GM04504 (cell line): ENCODE measurements at regions not wholly inside any gene's neighbourhood (a gene's known extent, or its start where the extent isn't known, plus 50 kb on each side); places are given as distances from the start of the nearest gene placed in this dataset.
A peak's percentile ranks its signal among the peaks of the same experiment; 100 is the strongest.

Experiments used
- DNase-seq: peaks from one replicate; pipeline ENCODE4 v3.0.0-alpha.2; 2012; ENCODE audit warnings: low read depth

GRCh38 chr11:122523846-122524805 lies 131.4 kb upstream of the UBASH3B start:
- peak; percentile 49 for DNase-seq

- DNase-seq, result no peak
Observed at GRCh38 chr11:122521626-122522025, 133.9 kb upstream of the UBASH3B start.

DNA sequence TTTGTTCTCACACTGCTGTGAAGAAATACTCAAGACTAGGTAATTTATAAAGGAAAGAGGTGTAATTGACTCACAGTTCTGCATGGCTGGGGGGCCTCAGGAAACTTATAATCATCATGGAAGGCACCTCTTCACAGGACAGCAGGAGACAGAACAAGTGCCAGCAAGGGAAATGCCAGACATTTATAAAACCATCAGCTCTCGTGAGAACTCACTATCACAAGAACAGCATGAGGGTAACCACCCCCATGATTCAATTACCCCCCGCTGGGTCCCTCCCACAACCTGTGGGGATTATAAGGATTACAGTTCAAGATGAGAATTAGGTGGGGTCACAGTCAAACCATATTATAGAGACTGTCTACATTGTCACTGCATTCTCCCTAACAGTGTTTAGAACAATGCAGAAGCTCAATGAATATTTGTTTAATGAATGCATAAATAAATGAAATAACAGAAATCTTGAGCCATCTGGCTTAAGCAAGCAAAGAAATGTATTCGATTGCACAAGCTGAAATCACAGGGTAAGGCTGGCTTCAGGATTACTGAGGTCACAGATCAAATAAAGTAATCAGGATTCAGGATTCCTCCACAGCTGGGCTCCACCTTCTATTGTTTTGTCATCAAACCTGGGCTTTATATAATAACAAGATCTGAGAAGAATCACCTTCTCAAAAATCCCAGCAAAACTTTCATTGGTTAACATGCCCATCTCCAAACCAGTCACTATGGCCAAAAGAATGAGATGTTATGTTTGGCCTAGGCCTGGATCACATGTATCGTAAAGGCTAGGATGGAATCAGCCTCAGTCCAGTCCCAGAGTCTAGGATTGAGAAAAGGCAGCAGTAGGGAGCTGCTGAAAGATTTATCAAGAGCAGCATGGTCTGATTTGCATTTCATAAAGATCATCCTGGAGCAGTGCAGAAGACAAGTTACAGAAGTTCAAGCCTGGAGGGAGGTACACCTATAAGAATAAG lies 137.8 kb upstream of the UBASH3B start:
- no peak for DNase-seq

- DNase-seq, result no peak
Observed at GRCh38 chr11:122516686-122517085, 138.8 kb upstream of the UBASH3B start.

- no peak for DNase-seq
Observed at GRCh38 chr11:122513997-122514396, 141.5 kb upstream of the UBASH3B start.

DNA sequence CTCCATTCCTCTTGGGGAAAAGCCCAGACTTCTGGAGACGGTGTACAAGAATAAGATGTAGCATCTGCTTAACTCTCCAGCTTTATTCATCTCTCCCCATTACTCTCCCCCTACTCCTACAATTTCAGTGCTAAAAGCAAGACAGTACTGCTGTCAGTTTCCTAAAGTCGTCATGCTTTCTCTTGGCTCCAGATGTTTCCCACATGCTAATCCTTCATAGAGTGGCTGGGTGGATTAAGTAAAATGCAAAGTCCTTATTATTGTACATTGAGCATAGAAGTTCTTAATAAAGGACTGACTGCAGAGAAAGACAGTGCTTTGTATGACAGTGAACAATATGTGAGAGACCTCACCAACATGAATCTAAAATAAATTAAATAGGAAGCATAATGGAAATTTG lies 142.2 kb upstream of the UBASH3B start:
- no peak for DNase-seq

DNA sequence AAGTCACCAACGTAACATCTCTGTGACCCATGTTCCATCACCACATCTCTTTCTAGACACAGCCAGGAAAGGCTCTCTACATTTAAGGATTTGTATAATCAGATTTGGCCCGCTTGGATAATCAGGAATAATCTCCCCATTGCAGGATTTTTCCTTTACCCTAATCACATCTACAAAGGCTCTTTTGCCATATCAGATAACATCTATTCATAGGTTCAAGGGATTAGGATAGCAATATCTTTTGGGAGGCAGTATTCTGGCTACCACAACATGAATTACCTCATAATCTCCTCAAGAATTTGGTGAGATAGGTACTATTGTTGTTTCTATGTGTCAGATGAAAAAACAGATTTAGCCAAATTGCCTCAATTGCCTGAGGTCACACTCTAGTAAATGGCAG lies 142.8 kb upstream of the UBASH3B start:
- no peak for DNase-seq

- no peak for DNase-seq
Observed at GRCh38 chr11:122509899-122510298, 145.6 kb upstream of the UBASH3B start.

DNA sequence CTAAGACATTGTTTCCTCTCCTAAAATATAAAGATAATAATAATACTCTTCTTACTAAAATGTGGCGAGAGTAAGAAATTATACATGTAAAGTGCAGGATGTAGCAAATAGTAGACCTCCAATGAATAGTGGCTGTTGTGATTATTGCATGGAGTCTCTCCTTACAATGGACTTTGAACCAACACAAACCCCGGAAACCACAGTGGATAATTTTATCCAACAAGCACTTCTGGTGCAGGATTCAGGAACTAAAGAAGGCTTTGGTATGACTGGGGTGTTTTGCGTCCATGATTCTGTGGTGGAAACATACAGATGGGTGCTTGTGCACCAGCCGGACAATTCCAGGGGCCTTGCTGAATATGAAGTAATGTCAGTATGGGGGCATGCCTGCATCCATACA lies 146.4 kb upstream of the UBASH3B start:
- DNase-seq, result no peak

DNA sequence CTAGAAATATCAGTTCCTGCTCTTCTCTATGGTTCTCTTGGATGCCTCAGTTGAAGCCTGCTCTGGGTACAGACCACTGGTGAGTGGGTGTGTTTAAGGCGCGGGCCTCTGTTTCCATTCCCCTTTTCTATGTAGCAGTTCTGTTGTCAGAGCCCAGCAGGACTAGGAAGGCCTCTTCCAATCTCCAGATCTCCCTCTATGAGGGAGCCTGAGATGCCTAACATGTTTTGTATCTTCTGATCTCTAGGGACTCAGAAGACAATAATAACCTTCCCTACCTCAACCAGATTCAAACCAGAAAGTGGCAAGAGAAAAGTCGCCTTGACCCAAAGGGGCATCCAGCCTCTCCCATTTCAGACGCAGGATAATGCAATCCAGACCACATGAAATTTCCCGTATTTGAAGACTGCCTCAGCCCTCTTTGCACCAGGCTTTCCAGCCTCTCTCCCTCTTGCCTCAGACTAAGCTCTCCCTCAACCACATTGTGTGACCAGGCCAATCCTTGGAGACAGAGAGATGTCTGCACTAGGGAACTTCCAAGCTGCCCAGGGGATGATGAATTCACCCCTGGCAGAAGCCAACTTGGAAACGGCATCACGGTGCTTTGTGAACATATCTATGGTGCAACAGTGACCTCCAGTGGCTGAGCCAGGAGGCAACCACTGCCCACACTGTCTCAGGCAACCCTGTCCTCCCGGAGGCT lies 150.1 kb upstream of the UBASH3B start:
- peak; percentile 94 for DNase-seq

- no peak for DNase-seq
Observed at GRCh38 chr11:122494221-122494620, 161.3 kb upstream of the UBASH3B start.

DNA sequence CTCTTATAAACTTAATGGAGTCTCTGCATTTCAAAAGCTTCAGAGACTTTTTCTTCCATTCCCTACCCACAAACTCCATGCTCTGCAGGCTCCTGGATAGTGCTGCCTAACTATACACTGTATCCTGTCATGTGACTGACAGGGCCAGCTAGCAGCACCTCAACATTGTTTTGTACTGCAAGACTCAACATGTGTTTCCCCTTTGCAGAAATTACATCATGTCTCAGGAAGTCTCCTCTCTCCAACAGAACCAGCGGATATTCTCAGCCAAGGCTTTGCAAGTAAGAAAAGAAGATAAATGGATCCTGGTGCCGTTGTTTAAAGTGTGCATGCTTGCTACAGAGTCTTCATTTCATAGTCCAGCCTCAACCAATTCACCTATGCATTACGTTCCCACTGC lies 164.0 kb upstream of the UBASH3B start:
- peak; percentile 41 for DNase-seq

DNA sequence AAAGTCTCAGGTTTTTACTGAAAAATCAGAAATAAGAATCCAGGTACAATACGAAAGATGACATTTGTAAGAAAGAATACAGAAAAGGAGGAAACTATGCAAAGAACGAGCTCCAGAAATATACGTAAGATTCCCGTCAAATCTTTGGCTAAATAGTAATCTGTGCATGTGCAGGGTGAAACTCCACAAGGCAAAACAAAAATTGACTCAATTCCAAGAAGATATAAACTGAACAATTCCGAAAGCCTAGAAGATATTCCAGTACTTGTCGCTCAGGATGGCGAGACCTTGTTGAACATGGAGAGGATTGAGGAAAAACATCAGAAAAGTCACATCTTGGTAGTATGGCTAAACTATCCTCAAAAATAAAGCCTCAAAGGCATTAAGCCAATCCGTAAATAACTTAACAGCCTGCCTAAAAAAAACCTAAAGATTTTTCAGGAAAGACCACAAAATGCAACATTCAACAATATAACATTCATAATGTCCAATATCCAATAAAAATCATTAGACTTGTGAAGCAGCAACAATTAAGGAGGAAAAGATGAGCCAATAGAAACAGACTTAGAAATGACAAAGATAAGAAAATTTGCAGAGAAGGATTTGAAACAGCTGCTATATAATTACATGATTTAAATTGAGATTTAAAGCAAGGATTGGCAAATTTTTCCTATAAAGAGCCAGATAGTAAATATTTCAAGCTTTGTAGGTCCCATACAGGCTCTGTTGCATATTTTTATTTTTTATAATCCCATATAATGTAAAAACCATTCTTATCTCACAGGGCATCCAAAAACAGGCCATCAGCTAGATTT lies 166.4 kb upstream of the UBASH3B start:
- no peak for DNase-seq

GRCh38 chr11:122487669-122488068 lies 167.9 kb upstream of the UBASH3B start:
- no peak for DNase-seq

- DNase-seq, result no peak
Observed at GRCh38 chr11:122486793-122487495, 168.6 kb upstream of the UBASH3B start.

DNA sequence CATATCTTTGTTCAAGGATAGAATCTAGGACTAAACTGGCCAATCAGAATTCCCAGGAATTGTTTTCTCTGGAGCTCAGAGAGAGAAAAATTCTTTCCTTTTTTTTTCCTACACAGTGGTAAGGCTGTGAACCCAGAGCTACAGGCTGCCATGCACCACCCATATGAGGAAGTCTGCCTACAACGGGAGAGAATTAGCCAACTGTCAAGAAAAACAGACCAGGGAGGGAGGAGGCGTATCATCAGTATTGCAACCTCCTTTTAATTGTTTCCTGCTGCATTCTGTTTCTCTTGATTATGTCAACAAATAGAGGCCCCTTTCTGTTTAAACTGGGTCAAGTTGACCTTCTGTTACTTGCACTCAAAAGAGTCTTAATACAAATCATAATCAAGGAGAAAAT lies 176.5 kb upstream of the UBASH3B start:
- DNase-seq, result no peak

DNA sequence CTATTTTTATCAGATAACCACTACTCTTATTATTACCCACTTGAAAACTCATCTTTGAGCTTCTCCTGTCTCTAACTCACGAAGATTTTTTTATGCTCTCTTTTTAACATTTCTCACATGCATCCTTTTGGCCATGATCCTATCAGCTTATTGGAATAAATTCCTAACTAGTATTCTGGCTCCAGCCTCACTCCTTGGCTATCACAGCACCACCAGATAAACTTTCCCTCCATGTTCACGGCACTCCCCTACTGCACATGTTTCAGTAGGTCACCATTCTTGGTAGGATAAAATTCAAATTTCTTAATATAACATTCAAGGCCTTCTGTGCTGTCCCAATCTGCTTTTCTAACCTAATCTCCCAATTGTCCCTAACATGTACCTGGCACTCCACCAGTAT lies 186.6 kb upstream of the UBASH3B start:
- no peak for DNase-seq

DNA sequence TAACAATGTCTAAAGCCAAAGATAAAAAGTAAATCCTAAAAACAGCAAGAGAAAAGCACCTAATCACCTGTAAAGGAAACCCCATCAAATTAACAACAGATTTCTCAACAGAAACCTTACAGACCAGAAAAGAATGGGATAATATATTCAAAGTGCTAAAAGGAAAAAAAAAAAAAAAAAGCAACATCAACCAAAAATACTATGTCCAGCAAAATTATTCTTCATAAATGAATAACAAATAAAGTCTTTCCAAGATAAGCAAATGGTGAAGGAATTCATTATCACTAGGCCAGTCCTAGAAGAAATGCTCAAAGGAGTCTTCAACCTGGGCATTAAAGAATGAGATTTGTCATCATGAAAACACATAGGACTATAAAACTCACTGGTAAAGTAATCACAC lies 192.0 kb upstream of the UBASH3B start:
- no peak for DNase-seq

- no peak for DNase-seq
Observed at GRCh38 chr11:122459064-122459463, 196.5 kb upstream of the UBASH3B start.

GRCh38 chr11:122453586-122453985 lies 201.9 kb upstream of the UBASH3B start:
- no peak for DNase-seq

GRCh38 chr11:122451911-122452310 lies 203.6 kb upstream of the UBASH3B start:
- no peak for DNase-seq
